ENCODE measurements at regions not wholly inside any gene's neighbourhood (a gene's known extent, or its start where the extent isn't known, plus 50 kb on each side); places are given as distances from the start of the nearest gene placed in this dataset.

DNA sequence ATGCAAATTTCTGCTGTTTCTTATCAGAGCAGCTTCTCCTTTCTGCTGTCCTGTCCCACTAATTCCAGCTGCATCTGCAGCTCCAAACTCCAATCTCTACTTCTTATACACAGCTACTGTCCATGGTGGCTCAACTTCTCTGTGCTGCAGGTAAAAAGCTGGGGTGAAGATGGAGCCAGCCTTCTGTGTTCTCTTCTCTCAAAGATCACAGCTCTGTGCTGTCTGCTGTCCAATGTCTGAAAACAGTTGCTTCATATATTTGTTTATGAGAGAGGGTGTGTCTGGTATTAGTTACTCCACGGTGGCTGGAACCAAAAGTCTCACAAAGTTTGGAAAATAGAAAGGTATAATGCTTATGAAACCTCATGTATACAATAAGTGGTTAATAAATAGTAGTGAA, 445.8 kb upstream of the TBX3 start:
- no peak for DNase-seq

GRCh38 chr12:115121053-115121452, 437.1 kb upstream of the TBX3 start:
- no peak for DNase-seq

GRCh38 chr12:115118177-115118724, 434.3 kb upstream of the TBX3 start:
- DNase-seq = no peak

- DNase-seq = no peak
Measured at GRCh38 chr12:115114140-115114539, 430.2 kb upstream of the TBX3 start.

GRCh38 chr12:115109863-115110262, 425.9 kb upstream of the TBX3 start:
- DNase-seq = no peak

DNA sequence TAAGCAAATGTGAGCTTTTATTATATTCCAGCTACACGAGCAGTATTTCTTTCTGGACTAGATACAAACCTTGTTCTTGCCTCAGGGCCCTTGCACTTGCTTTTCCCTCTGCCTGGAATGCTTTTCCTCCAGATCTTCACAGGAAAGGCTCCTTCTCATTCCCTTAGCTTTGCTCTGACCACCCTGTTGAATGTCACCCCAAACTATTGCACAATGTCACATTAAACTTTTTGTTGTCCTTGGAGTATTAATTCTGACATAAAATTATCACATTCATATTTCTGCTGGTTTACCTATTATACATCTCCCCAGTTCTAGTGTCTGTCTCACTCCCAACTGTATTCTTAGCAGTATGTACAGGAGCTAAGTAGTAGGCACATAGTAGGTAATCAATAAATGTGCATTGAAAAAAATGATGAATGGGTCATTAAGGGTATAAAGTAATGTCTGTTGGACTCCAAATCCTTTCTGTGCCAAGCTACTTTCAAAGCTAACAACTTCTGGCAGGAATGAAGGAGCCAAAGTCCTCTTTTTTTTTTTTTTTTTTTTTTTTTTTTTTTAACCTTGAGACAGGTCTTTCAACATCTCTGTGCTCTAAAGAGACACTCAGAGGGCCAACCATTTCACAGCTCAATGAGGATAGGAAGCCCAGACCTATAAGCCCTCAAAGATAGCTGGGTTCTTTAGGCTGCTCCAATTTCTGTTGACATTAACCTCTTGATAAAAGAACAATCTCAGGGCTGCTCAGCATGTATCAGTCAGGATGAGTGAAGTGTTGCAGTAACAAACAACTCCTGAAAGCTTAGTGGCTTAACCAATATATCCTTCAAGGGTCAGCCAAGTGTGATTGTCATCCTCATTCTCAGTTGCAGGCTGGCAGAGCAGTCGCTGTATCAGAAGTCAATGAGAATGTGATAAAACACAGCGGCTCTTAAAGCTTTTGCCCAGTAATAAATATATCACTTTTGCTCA, 424.4 kb upstream of the TBX3 start:
- no peak for DNase-seq

DNA sequence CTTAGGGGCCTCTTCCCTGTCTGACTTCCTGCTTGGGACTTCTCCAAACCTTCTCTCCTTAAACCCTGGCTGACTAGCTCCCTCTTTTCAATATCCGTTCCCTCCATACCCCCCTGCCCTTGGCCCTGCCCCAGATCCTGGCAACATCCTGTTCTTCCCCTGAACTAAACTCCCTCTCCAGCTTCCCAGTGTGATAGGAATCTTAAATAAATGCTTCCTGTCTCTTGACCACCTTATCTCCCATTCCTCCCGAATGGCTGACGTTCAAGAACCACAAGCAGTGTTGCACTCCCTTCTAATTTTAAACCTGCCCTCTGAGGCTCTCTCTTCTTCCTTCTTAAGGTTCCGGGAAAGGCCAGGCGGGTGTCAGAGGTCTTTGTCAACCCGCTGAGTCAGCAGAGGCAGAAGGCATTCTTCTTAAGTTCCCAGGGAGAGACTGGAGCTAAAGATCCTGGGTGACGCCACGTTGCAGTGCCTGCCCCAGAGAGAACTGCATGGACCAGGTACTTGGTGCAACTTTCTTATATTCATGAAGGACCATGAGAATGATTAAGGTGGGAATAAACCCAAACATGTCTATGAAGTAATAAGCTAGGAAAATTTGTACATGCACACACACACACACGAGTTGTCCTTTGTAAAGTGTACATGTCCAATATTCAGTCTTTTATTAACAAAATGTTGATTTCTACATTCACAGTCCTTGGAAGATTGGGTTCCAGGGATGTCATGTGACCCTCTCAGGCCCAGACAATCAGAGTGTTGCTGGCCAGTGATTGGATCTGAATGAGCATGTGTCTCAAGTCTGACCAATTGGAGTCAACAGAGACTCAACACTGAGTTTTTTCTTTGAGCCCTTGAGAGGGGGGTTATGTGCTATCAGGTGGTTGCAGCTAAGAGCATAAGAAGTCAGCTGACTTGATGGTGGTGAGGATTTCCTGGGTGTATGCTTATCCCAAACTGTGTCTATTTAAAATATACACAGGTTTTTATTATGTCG, 420.2 kb upstream of the TBX3 start:
- DNase-seq = no peak

DNA sequence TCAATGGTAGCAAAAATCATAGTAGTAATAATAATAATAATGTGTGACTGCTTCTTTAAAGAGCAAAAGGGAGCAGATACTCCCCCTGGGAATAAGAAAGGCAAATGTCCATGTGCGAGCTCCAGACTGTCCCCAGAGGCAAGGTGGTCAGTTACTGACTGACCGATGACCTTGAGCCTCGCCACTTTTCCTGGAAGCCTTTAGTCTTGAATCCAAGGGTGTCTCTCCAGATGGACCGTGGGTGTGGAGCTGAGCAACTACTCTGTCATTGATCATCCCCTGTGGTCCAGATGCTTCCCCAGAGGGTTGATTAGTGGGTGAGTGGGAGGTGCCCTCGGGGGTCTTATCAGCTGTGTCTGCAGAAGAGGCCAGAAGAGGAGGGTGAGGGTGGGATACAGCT, 418.5 kb upstream of the TBX3 start:
- no peak for DNase-seq

- DNase-seq = no peak
Measured at GRCh38 chr12:115101520-115101919, 417.5 kb upstream of the TBX3 start.

- DNase-seq = peak; percentile 83
Measured at GRCh38 chr12:115097416-115097815, 413.4 kb upstream of the TBX3 start.

DNA sequence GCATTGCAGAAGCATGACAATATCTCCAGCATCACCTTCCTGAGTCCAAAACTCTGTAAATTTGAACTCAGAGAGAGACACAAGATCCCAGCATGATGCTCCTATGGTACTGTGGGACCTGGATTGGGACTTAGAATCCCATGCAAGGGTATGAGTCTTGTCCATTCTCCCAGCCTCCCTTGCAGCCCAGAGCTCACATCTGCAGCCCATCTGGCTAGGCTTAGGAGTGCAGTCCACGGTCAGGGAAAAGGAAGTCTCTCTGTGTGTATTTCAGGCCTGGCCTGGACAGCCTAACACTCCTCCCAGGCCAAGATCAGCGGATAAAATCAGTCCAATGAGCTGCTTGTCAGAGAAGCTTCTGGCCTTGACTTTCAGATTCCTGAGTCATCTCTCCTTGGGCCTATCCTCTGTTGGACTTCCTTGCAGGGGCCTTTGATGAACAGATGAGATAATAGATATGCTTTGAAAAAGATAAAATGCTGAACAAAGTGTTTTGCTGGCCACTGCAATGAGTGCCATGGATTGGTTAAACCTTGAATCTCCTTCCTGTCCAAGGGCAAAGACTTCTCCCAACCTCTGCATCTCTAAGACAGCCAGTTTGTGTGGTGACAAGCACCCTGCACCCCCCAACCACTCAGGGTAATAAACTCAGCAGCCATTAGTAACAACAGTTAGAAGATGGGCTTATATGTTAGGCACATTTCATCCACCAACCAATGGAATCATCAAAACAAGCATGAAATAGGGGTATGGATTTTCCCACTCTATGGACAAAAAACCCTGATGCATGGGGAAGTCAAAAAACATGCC, 412.8 kb upstream of the TBX3 start:
- DNase-seq = peak; percentile 34 to 36

- no peak for DNase-seq
Measured at GRCh38 chr12:115095073-115095748, 411.2 kb upstream of the TBX3 start.

- DNase-seq = no peak
Measured at GRCh38 chr12:115094163-115094816, 410.3 kb upstream of the TBX3 start.

DNA sequence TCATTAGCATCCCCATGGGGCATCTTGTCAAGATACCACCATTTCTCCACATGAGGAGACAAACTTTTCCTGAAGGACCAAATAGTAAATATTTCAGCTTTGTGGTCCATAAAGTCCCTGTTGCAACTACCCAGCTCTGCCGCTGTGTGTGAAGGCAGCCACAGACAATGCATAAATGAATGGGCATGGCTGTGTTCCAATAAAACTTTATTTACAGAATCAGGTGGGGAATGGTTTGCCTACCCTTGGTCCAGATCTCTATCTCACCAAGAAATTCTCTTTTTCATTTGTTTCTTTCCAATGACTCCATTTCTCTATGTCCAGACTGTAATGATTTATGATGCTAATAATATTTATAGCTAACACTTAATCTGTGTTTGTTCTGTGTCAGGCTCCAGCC, 409.3 kb upstream of the TBX3 start:
- DNase-seq = no peak

DNA sequence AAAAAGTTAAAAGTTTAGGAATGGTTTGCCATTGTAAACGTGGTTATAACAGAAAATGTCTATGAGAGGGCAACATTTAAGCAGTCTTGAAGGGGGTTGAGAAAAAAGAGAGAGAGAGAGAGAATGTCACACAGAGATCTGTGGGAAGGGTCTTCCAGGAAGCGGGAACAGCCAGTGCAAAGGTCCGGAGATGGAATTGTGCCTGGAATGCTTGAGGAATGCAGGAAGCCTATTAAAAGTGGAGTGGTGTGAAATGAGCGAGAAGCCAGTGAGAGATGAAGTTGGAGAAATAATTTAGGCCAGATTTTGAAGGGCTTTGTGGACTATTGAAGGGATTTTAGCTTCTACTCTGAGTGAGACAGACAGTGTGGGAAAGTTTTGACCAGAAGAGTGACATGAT, 406.8 kb upstream of the TBX3 start:
- DNase-seq = no peak

DNA sequence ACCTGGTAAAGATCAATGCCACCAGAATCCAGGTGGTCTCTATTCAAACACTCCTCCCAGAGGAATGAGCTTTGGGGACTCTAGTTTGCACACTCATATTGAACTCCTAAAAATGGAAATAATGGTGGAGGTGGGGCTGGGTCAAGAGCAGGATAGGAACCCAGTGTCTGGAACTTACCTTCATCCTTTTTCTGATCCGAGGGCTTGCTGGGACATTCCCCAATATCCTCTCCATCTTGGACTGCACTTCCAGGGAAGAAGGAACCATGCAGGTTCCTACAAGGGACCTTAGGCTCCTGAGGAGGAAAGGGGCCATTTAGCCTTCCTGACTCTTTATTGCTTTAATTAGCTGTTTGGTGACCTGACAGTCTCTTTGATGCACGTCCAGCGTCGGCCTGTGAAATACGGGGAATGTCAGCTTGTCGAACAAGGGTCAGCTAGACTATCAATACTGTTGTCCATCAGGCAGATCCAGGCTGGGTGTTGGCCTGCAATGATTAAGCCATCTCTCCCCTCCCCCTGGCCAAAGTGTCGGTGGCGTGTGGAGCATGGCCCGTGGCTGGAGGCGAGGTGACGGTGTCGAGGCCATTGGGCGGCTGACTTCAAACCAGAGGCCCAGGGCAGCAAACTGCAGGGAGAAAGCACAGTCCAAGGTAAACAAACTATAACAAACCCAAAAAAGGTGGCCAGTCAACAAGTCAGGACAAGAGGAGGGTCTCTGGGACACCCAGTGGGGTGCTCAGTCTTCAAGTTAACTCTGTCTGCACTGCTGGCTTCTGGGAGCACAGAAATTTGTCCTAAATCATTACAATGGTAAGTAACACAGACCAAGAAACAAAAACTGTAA, 405.2 kb upstream of the TBX3 start:
- DNase-seq = no peak

DNA sequence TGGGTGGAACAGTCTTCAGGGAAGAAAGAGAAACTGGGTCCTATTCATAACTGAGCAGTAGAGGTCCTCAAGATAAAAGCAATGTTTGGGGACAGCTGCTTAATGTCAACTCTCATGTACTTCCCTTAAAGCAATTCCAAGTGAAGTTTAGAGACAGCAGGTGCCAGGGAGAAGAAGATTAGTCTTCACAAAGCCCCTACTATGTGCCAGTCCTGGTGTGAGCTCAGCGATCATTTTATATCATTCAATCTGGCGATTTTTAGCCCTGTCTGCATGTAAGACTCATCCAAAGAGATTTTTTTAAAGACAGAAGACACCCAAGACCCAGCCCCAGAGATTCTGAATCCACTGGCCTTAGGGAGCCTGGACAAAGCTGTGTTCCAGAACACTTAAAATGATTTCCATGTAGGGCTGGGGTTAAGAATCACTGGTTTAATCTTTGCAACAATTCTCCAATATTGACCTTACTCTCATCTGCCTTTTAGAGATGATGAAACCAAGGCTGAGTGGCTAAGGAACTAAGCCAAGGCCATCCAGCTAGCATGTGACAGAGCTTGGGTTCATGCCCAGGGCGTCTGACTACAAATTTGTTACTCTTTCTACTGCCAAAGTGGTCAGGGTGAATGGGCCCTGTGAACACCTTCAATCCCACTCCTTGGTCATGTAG, 404.5 kb upstream of the TBX3 start:
- no peak for DNase-seq

- DNase-seq = no peak
Measured at GRCh38 chr12:115085594-115085993, 401.6 kb upstream of the TBX3 start.

DNA sequence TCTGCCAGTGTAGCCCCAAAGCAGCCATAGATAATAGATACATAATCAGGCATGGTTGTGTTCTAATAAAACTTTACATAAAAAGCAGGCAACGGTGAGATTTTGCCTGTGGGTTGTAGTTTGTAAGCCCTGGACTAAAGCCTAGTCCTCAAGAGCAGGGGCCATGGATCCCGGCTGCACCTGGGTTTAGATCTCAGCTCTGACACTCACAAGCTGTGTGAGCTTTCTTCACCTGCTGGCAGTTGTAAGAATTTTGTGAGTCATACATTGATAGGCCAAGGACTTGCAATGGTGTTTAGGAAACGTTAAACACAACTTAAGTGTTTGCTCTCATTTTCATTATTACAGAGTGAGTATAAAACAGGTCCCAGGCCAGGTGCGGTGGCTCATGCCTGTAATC, 395.8 kb upstream of the TBX3 start:
- DNase-seq = no peak

Data from right lung (tissue), 2 donors.